GM21786 (cell line): ENCODE measurements at regions not wholly inside any gene's neighbourhood (a gene's known extent, or its start where the extent isn't known, plus 50 kb on each side); places are given as distances from the start of the nearest gene placed in this dataset.

Experiments
- ATAC-seq: cut with Tn5 transposase; IDR thresholded peaks from one replicate; pipeline ENCODE4 v1.9.1; 2021; ENCODE audit not compliant: unreplicated experiment

DNA sequence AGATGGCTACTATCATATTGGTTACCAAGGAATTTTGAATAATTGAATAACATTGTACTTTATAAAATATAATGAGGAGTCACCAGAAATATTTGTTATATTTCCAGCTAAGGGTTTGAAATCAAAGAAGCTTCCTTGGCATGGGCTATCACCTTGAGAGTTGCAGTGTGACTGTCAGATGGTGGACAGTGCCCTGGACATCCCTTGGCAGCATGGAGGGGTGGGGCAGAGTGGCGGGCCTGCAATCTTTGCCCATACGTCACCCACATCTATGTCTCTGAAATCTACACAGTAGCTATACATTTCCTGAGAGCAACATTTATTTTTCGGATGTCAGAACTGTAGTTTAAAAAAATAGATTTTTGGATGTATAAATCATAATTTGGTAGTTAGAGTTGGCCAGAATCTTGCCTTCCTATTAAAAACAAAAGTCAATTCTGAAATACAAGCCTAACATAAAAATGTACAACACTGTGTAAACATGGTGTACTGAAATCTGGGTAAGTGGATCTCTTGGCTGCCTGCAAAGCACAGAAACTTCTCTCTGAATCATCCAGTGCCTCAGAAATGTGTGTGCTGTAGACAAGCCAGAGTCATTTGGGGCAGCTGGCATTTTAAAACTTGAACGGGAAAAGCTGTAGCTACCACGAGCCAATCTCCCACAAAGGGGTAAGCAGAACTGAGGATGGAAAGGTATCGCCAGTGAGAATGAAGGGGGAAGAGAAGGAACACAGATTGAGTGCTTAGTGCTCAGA, 124.2 kb upstream of the ARHGAP28 start:
- ATAC-seq: no peak

DNA sequence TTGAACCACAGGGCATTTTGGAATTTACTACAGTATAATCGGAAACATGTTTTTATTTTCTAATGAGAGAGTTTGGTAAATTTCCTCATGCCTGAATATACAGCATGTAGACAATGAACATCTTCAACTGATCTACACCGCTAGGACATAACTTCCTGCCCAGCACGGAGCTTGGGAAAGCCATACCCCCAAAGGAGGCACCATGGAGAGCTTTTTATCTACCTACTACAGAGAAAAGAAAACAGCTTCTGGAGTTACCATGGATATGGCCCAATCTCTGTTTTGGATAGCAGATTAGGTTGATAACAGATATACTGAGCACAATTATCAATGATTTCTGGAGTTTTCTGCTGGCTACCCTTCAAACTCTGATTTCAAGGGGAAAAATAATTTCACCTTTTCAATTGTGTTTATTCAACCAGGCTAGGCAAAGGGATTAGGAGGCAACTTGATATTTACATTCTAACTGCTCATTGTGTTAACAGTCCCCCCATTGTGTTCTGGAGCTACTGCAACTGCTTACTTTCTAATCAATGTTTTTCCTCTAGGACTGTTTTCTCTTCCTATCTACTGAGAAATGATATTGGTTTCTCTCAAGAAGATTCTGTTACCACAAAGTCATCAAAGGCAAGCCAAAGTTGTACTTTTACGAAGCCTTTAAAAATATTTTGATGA, 123.0 kb upstream of the ARHGAP28 start:
- ATAC-seq: no peak

DNA sequence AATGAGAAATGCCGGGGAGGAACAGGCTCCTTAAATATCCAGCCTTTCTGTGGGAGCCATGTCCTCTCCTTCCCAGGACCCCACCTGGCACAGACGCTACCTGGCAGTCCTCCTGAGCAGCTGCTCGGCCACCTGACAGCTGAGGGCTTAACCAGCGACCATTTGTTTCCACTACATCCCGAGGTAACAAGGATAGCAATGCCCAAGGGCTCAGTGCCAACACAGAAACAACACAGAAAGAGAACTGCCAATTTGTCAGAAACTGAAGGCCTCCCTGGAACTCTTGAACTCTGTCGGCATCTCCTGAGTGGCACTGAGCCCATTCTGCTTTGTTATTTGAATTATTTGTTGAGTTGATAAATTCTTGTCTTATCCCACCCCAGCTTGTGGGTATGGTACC, 122.2 kb upstream of the ARHGAP28 start:
- ATAC-seq: no peak

- ATAC-seq: no peak
Measured at GRCh38 chr18:6609666-6610264, 119.8 kb upstream of the ARHGAP28 start.

- ATAC-seq: no peak
Measured at GRCh38 chr18:6610466-6610865, 119.0 kb upstream of the ARHGAP28 start.

DNA sequence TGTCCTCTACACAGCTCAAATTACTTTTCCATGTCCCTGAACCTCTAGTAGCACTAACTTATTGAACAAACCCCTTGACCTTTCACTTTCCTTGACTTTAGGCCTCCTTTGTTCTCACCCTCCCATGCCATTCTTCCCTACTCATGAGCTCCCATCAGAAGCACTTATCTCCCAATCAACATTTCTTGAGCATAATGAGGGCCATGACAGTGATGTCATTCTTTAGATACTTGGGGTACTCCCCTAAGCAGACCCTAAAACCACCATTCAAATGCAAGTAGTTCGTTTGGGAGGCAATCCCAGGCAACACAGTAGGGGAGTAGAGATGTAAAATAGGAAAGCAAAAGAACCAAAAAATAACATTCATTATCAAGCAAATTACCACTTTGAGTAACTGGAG, 115.9 kb upstream of the ARHGAP28 start:
- no peak for ATAC-seq

GRCh38 chr18:6614952-6615351, 114.6 kb upstream of the ARHGAP28 start:
- no peak for ATAC-seq

DNA sequence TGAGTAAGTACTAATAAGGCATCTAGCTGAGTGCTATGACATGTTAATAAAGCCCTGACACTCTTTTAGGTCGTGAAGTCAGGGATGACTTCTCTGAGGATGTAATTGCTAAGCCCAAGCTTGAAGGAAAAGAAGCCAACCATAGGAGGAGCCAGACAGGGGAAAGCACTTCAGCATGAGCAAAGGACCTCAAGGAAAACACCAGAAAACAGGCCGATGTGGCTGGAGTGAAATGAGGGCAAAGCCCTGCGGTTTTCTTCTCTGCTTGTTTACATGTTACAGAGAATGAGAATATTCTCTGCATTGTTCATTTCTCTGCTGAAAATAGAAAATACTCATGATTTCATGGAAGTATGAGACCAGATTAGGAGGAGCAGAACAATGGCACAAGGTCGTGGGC, 112.5 kb upstream of the ARHGAP28 start:
- no peak for ATAC-seq

DNA sequence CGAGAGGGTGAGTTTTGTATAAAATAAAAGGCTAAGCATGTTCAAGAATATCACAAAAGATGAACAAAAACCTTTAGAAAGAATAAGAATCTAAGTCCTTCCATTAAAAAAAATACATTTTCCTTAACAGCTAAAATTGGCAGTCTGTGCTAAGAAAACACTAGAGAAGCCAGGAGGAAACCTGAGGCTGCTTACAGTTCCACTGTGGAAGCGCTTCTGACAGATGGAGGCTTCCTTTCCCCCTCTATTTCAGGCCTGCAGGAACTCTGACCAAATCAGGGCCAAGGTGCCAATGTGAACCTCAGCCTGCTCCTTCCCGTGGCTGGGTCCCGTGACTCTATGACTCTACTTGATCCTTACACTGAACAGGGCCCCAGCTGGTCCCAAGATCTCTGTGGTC, 108.1 kb upstream of the ARHGAP28 start:
- ATAC-seq: no peak

- no peak for ATAC-seq
Measured at GRCh38 chr18:6623278-6623677, 106.2 kb upstream of the ARHGAP28 start.

GRCh38 chr18:6624271-6624660, 105.2 kb upstream of the ARHGAP28 start:
- no peak for ATAC-seq

GRCh38 chr18:6624661-6625311, 104.7 kb upstream of the ARHGAP28 start:
- ATAC-seq: no peak

GRCh38 chr18:6625481-6625880, 104.0 kb upstream of the ARHGAP28 start:
- ATAC-seq: no peak

DNA sequence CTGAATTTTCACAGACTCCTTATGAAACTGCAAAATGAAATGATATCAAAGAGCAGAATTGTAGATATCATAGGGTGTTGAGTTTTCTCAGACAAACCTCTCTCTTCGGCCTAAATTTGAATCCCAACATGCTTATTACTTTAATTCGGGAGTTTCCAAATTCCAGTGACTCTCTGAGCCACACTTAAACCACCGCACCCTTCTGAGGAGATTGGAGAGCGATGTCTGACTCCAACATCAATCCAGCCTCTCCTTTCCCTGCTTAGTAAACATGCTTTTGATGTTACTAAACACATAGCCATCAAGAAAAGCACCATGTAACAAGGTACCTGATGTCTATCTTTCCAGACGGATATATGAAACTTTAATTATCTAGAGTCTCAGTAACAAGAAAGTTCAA, 103.1 kb upstream of the ARHGAP28 start:
- no peak for ATAC-seq

DNA sequence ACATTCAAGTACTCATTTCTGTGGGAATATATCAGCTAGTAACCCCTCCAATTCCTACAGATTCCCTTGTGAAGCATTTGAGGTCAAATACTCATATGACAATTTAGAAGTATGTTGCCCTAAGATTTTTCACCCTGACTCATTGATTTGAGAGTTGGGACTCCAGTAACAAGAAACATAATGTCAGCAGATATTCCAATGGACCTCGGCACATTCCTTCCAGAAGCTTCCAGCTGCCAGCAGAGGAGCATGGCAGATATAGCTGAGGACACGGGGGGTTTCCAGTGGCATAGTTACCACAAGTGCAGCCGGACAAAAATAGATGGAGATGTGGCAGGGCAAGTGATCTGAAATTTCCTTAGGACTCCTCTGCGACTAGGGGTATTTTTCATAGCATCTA, 101.9 kb upstream of the ARHGAP28 start:
- no peak for ATAC-seq

DNA sequence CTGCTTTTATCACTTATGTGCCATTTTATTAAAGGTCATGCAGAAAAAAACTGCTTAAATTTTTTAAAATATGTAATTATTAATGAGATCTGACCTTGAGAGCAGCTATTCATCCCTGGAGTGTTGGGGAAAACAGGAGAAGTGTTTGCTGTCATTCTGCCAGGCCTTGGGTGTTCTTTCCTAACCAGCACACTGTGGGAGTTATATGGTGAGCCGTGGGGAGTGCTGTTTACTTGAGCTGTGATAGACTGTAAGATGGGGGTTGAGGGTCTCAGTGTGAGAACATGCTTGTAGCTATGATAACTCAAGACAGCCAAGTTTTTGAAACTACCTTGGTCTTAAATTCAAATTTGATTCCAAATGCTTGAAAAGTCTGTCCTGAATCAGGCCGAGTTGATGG, 101.3 kb upstream of the ARHGAP28 start:
- ATAC-seq: no peak

GRCh38 chr18:6629635-6630140, 99.8 kb upstream of the ARHGAP28 start:
- ATAC-seq: no peak

- no peak for ATAC-seq
Measured at GRCh38 chr18:6633310-6633709, 96.2 kb upstream of the ARHGAP28 start.

DNA sequence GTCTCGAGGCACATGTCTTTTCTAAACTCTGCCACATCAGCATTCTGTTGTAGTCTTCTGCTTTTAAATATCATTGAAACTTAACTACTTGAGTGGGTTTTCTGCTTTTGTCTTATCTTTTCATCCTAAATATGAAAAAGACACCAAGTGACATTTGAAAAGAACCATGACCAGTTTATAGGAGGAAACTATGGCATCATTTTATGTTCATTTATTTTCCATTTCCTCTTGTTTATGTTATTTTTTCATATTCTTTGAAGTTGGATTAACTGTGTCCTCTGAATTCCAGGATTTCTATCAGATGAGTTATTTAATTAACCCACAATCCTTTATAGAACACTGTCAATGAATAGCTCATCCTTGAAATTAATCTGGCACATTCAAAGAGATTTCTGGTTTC, 93.4 kb upstream of the ARHGAP28 start:
- no peak for ATAC-seq

DNA sequence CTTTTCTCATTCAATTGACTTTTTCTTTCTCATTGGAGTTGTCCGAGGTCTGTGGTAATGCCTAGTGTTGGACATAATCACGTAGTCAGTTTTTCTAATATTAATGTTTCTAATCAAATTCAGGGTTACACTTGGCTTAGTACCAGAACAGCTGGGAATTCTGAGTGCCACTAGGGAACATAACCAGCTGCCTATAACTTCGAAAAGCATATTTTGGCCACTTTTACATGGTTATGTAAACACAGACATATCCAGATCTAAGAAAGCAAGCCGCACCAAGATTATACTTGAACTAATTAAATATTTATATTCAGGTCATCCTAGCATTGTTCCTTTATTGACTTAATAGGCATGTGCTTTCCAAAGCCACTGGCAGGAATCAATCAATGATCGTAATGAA, 91.1 kb upstream of the ARHGAP28 start:
- no peak for ATAC-seq

- ATAC-seq: no peak
Measured at GRCh38 chr18:6639305-6639704, 90.2 kb upstream of the ARHGAP28 start.
